Fibroblast of lung (primary cell): ENCODE measurements at regions not wholly inside any gene's neighbourhood (a gene's known extent, or its start where the extent isn't known, plus 50 kb on each side); places are given as distances from the start of the nearest gene placed in this dataset.

Experiments used
- DNase-seq, 2 donors: peaks; one replicate each; pipeline versions ENCODE4 v3.0.0 to v3.0.0-alpha.2; 2010; ENCODE audit warnings: low read depth in 2 of 2
- H2AFZ ChIP-seq: 2 replicates; pipeline ENCODE4 v1.5.1; 2012; ENCODE audit warnings: low read length, control low read depth, inconsistent platforms
- H3K27ac ChIP-seq: 2 replicates; pipeline ENCODE4 v1.5.1; 2011; ENCODE audit warnings: low read length, control low read depth; ENCODE audit not compliant: insufficient read depth
- H3K27me3 ChIP-seq: 2 replicates; pipeline ENCODE4 v1.5.1; 2011; ENCODE audit warnings: mild to moderate bottlenecking, low read length; ENCODE audit not compliant: control insufficient read depth, insufficient read depth
- H3K36me3 ChIP-seq: 2 replicates; pipeline ENCODE4 v1.5.1; 2011; ENCODE audit warnings: low read length; ENCODE audit not compliant: control insufficient read depth, insufficient read depth
- H3K4me1 ChIP-seq: 2 replicates; pipeline ENCODE4 v1.5.1; 2011; ENCODE audit warnings: low read length; ENCODE audit not compliant: control insufficient read depth, insufficient read depth; ENCODE audit errors: extremely low read depth
- H3K4me2 ChIP-seq: 2 replicates; pipeline ENCODE4 v1.5.1; 2011; ENCODE audit warnings: low read length, control low read depth; ENCODE audit not compliant: insufficient read depth; ENCODE audit errors: extremely low read depth
- H3K4me3 ChIP-seq, 4 experiments: fragments of 200-600 bp in 1 of 4; sonication (generic) in 1 of 4; replicated peaks in 1 of 4; 2 replicates each; pipeline ENCODE4 v1.5.1; 2011 to 2016; ENCODE audit warnings: low read length in 4 of 4, low read depth in 3 of 4, mild to moderate bottlenecking in 3 of 4, control low read depth in 2 of 4, inconsistent platforms in 1 of 4, mixed read lengths in 1 of 4; ENCODE audit not compliant: insufficient read depth in 1 of 4; ENCODE audit errors: control extremely low read depth in 1 of 4
- H3K79me2 ChIP-seq: 2 replicates; pipeline ENCODE4 v1.5.1; 2012; ENCODE audit warnings: mild to moderate bottlenecking, low read length, inconsistent platforms; ENCODE audit not compliant: control insufficient read depth, insufficient read depth
- H3K9ac ChIP-seq: 2 replicates; pipeline ENCODE4 v1.5.1; 2011; ENCODE audit warnings: mild to moderate bottlenecking, low read length, control low read depth; ENCODE audit not compliant: insufficient read depth
- H3K9me3 ChIP-seq: 2 replicates; pipeline ENCODE4 v1.5.1; 2012; ENCODE audit warnings: low read depth, low read length; ENCODE audit not compliant: control insufficient read depth, insufficient read depth
- H4K20me1 ChIP-seq: 2 replicates; pipeline ENCODE4 v1.5.1; 2011; ENCODE audit warnings: low read length; ENCODE audit not compliant: control insufficient read depth, insufficient read depth; ENCODE audit errors: extremely low read depth
- EZH2 ChIP-seq: IDR thresholded peaks from 2 replicates; pipeline ENCODE4 v1.5.1; 2012; ENCODE audit warnings: low read length, control low read depth, mild to moderate bottlenecking; ENCODE audit errors: missing control alignments
- TF ChIP-seq, protein P1 (sequence below), 2 donors: IDR thresholded peaks in 1 of 2; conservative IDR thresholded peaks in 1 of 2; 1 replicate in 1 of 2; 2 replicates in 1 of 2; pipeline ENCODE4 v1.5.1; 2011 to 2012; ENCODE audit warnings: low read length in 2 of 2, control low read depth in 1 of 2, inconsistent platforms in 1 of 2, low read depth in 1 of 2, mild to moderate bottlenecking in 1 of 2

GRCh38 chr1:68889471-68889870 is 392.6 kb upstream of the DEPDC1 start:
- H3K4me3 ChIP-seq, result no peak overlapping the region
- no peaks in the 10 kb centered on the region for H3K9me3 ChIP-seq
- H2AFZ ChIP-seq, result no peak overlapping the region
- DNase-seq, result no peak
- no peaks in the 10 kb centered on the region for H3K36me3 ChIP-seq
- H3K4me1 ChIP-seq, result no peaks in the 10 kb centered on the region
- H3K27me3 ChIP-seq, result no peaks in the 10 kb centered on the region
- no peak for TF ChIP-seq EZH2
- TF ChIP-seq, protein P1, sequence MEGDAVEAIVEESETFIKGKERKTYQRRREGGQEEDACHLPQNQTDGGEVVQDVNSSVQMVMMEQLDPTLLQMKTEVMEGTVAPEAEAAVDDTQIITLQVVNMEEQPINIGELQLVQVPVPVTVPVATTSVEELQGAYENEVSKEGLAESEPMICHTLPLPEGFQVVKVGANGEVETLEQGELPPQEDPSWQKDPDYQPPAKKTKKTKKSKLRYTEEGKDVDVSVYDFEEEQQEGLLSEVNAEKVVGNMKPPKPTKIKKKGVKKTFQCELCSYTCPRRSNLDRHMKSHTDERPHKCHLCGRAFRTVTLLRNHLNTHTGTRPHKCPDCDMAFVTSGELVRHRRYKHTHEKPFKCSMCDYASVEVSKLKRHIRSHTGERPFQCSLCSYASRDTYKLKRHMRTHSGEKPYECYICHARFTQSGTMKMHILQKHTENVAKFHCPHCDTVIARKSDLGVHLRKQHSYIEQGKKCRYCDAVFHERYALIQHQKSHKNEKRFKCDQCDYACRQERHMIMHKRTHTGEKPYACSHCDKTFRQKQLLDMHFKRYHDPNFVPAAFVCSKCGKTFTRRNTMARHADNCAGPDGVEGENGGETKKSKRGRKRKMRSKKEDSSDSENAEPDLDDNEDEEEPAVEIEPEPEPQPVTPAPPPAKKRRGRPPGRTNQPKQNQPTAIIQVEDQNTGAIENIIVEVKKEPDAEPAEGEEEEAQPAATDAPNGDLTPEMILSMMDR (conservative IDR thresholded peaks at IDR 0.05 in 1 of 2, IDR thresholded peaks at IDR 0.05 in 1 of 2; ENCODE audit: low read depth in 1 of 2, low read length in 2 of 2), result no peak
- no peaks in the 10 kb centered on the region for H3K79me2 ChIP-seq
- H4K20me1 ChIP-seq, result no peaks in the 10 kb centered on the region
- no peak overlapping the region for H3K27ac ChIP-seq
- H3K4me2 ChIP-seq, result no peak overlapping the region
- no peak overlapping the region for H3K9ac ChIP-seq

- no peak overlapping the region for H3K9ac ChIP-seq
- no peak overlapping the region for H3K27ac ChIP-seq
- H3K9me3 ChIP-seq, result no peaks in the 10 kb centered on the region
- no peaks in the 10 kb centered on the region for H3K27me3 ChIP-seq
- no peak for TF ChIP-seq EZH2
- TF ChIP-seq, protein P1 (conservative IDR thresholded peaks at IDR 0.05 in 1 of 2, IDR thresholded peaks at IDR 0.05 in 1 of 2; ENCODE audit: low read depth in 1 of 2, low read length in 2 of 2), result no peak
- H2AFZ ChIP-seq, result no peak overlapping the region
- no peak overlapping the region for H3K4me2 ChIP-seq
- H3K79me2 ChIP-seq, result no peaks in the 10 kb centered on the region
- no peak overlapping the region for H3K4me3 ChIP-seq
- no peak for DNase-seq
- no peaks in the 10 kb centered on the region for H3K4me1 ChIP-seq
- no peaks in the 10 kb centered on the region for H4K20me1 ChIP-seq
- no peaks in the 10 kb centered on the region for H3K36me3 ChIP-seq
Observed at GRCh38 chr1:68890736-68891135, 393.9 kb upstream of the DEPDC1 start.

DNA sequence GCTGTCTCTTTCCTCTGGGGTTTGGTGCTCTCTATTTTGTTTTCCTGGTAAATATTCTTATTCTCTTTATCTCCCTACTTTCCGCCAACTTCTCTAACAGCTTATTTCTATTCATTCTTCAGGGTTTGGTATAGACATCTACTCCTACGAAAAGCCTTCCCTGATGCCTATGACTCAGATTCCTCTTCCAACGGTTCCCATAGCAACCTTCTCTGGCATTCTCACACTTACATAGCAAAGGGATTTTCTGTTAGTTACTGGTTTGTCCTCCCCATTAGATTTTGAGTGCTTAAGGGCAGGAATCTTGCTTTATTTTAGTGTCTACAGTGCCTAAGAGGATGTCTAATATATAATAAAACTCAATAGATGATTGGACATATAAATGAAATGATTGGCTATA is 407.6 kb upstream of the DEPDC1 start:
- TF ChIP-seq, protein P1 (conservative IDR thresholded peaks at IDR 0.05 in 1 of 2, IDR thresholded peaks at IDR 0.05 in 1 of 2; ENCODE audit: low read depth in 1 of 2, low read length in 2 of 2), result no peak
- TF ChIP-seq EZH2, result no peak
- no peaks in the 10 kb centered on the region for H3K36me3 ChIP-seq
- no peak overlapping the region for H3K27ac ChIP-seq
- H3K9me3 ChIP-seq, result no peaks in the 10 kb centered on the region
- H2AFZ ChIP-seq, result no peak overlapping the region
- no peaks in the 10 kb centered on the region for H3K79me2 ChIP-seq
- H3K27me3 ChIP-seq, result no peaks in the 10 kb centered on the region
- no peaks in the 10 kb centered on the region for H3K4me1 ChIP-seq
- no peak overlapping the region for H3K9ac ChIP-seq
- H4K20me1 ChIP-seq, result no peaks in the 10 kb centered on the region
- no peak overlapping the region for H3K4me2 ChIP-seq
- H3K4me3 ChIP-seq, result no peak overlapping the region
- DNase-seq, result peak; percentile 4 to 71
